ENCODE measurements at regions not wholly inside any gene's neighbourhood (a gene's known extent, or its start where the extent isn't known, plus 50 kb on each side); places are given as distances from the start of the nearest gene placed in this dataset.
A peak's percentile ranks its signal among the peaks of the same experiment; 100 is the strongest.

DNA sequence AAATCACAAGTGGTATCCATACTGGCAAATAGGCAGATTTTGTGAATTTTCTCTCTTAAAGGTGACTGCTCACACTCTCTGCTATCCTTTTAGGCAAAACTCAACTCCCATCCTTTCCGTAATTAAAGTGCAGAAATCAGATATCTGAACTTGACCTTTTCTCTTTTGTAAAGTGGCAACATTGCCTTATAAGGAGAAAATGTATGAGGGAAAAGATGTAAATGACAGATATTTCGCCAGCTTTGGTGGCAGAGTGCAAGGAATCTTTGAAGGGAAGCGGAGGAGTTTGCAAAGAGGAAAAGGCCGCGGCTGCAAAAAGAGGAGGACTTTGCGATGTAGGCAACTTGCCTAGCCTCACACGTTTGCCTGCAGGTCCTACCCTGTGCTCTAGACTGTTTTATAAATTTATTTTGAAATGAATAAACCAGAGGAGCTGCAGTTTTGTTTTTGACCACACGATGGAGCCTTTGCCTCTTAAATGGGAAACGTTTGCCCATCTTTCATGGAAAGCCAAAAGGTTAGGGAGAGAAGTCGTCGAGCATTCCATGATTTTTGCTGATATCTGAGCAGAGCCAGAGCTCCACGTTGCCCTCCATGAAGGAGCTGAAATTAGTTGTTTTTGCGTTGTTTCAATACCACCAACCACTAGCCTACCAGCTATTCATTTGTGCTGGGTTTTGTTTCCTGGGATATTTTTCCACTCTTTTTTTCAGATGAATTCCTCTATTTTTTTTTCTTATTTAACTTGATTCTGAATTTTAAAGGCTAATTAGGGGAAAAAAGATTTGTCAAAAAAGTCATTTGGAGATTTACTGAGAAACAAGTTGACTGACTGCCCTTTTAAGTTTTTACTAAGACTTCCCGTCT is 242.3 kb downstream of the LMX1A start:
- TF ChIP-seq, protein P1, sequence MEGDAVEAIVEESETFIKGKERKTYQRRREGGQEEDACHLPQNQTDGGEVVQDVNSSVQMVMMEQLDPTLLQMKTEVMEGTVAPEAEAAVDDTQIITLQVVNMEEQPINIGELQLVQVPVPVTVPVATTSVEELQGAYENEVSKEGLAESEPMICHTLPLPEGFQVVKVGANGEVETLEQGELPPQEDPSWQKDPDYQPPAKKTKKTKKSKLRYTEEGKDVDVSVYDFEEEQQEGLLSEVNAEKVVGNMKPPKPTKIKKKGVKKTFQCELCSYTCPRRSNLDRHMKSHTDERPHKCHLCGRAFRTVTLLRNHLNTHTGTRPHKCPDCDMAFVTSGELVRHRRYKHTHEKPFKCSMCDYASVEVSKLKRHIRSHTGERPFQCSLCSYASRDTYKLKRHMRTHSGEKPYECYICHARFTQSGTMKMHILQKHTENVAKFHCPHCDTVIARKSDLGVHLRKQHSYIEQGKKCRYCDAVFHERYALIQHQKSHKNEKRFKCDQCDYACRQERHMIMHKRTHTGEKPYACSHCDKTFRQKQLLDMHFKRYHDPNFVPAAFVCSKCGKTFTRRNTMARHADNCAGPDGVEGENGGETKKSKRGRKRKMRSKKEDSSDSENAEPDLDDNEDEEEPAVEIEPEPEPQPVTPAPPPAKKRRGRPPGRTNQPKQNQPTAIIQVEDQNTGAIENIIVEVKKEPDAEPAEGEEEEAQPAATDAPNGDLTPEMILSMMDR (conservative IDR thresholded peaks at IDR 0.05 in 1 of 2, IDR thresholded peaks at IDR 0.05 in 1 of 2; ENCODE audit: extremely low read depth in 1 of 2, insufficient read depth in 1 of 2, low read depth in 1 of 2, low read length in 2 of 2): peak; percentile 77 to 80
- no peak for TF ChIP-seq EZH2 (IDR thresholded peaks at IDR 0.05; ENCODE audit: borderline replicate concordance, low read length)

All from mammary epithelial cell (primary cell).